GM12864 (cell line): ENCODE measurements at regions not wholly inside any gene's neighbourhood (a gene's known extent, or its start where the extent isn't known, plus 50 kb on each side); places are given as distances from the start of the nearest gene placed in this dataset.

Experiments
- DNase-seq: peaks from one replicate; pipeline ENCODE4 v3.0.0-alpha.2; 2011; ENCODE audit warnings: low read depth
- H3K4me3 ChIP-seq: 2 replicates; pipeline ENCODE4 v1.5.1; 2011; ENCODE audit warnings: mild to moderate bottlenecking, low read depth, low read length, control low read depth
- TF ChIP-seq, protein P1 (sequence below): IDR thresholded peaks from 2 replicates; pipeline ENCODE4 v1.5.1; 2011; ENCODE audit warnings: low read depth, mild to moderate bottlenecking, moderate library complexity, low read length, control low read depth, inconsistent platforms; ENCODE audit errors: missing control alignments

GRCh38 chr17:56099649-56100048 lies 53.6 kb upstream of the ANKFN1 start:
- no peak overlapping the region for H3K4me3 ChIP-seq
- DNase-seq = no peak
- TF ChIP-seq, protein P1, sequence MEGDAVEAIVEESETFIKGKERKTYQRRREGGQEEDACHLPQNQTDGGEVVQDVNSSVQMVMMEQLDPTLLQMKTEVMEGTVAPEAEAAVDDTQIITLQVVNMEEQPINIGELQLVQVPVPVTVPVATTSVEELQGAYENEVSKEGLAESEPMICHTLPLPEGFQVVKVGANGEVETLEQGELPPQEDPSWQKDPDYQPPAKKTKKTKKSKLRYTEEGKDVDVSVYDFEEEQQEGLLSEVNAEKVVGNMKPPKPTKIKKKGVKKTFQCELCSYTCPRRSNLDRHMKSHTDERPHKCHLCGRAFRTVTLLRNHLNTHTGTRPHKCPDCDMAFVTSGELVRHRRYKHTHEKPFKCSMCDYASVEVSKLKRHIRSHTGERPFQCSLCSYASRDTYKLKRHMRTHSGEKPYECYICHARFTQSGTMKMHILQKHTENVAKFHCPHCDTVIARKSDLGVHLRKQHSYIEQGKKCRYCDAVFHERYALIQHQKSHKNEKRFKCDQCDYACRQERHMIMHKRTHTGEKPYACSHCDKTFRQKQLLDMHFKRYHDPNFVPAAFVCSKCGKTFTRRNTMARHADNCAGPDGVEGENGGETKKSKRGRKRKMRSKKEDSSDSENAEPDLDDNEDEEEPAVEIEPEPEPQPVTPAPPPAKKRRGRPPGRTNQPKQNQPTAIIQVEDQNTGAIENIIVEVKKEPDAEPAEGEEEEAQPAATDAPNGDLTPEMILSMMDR = no peak
